ENCODE measurements at regions not wholly inside any gene's neighbourhood (a gene's known extent, or its start where the extent isn't known, plus 50 kb on each side); places are given as distances from the start of the nearest gene placed in this dataset.

GRCh38 chr2:114038710-114039109 lies 148.8 kb downstream of the ACTR3 start:
- Histone ChIP-seq H3K4me2 (ENCODE audit: low read length) (no peak overlapping the region), H3K9me3 (ENCODE audit: low read length) (no peaks in the 10 kb centered on the region), H4K20me1 (ENCODE audit: insufficient read depth, low read length) (no peaks in the 10 kb centered on the region), H2AFZ (ENCODE audit: low read length) (no peak overlapping the region), H3K27ac (ENCODE audit: low read depth, low read length, poor library complexity, severe bottlenecking) (no peak overlapping the region), H3K79me2 (ENCODE audit: insufficient read depth, low read depth, low read length) (no peaks in the 10 kb centered on the region), H3K36me3 (ENCODE audit: insufficient read depth, low read length) (no peaks in the 10 kb centered on the region), H3K4me1 (ENCODE audit: insufficient read depth, low read length, poor library complexity, severe bottlenecking) (no peaks in the 10 kb centered on the region), H3K9me2 (ENCODE audit: insufficient read depth, low read length) (no peaks in the 10 kb centered on the region), H3K4me3 (ENCODE audit: low read depth, low read length, poor library complexity, severe bottlenecking) (no peak overlapping the region)
- ChIA-PET CTCF (ENCODE audit: unreplicated experiment) (no interaction called here), POLR2A (interaction anchor here (0.6 to 1.4 kb wide), 2 partner anchors 32 to 246 kb away, joined by 3 to 4 read pairs; no protein-coding TSS in a partner anchor)
- intact Hi-C loops (cut with micrococcal nuclease; ENCODE audit: unreplicated experiment) = no loop called here
- TF ChIP-seq EZH2phosphoT487 (IDR thresholded peaks at IDR 0.05; ENCODE audit: borderline replicate concordance, low read depth, low read length) = no peak
- no TSS peak for BruUV-seq (replicated peaks)
- no peak for DNase-seq (ENCODE audit: low spot score)

DNA sequence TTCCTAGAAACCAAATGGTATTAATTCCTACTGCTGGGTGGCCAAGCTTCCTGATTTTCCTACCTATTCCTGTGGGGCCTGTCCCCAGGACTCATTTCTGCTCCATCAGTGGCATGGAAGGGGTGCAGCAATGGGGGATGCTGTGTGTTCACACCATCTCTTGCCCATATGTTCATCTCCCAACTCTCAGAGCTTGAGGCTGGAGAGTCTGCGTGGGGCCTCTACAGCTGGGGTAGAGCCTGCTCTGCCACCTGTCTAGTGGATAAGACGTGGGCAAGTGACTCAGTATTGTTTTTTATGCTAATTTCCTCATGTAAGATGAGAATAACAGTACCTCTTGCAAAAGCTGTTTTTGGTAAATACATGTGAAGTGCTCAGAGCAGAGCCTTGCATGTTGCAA lies 149.8 kb downstream of the ACTR3 start:
- ChIA-PET POLR2A (interaction anchor here (1.4 kb wide), 1 partner anchor 33 kb away, joined by 3 read pairs; no protein-coding TSS in a partner anchor), CTCF (ENCODE audit: unreplicated experiment) (no interaction called here)
- DNase-seq (ENCODE audit: low spot score) = no peak
- Histone ChIP-seq H3K4me2 (ENCODE audit: low read length) (no peak overlapping the region), H3K4me3 (ENCODE audit: low read depth, low read length, poor library complexity, severe bottlenecking) (no peak overlapping the region), H3K9me2 (ENCODE audit: insufficient read depth, low read length) (no peaks in the 10 kb centered on the region), H3K27ac (ENCODE audit: low read depth, low read length, poor library complexity, severe bottlenecking) (no peak overlapping the region), H2AFZ (ENCODE audit: low read length) (no peak overlapping the region), H3K36me3 (ENCODE audit: insufficient read depth, low read length) (no peaks in the 10 kb centered on the region), H3K9me3 (ENCODE audit: low read length) (no peaks in the 10 kb centered on the region), H4K20me1 (ENCODE audit: insufficient read depth, low read length) (no peaks in the 10 kb centered on the region), H3K4me1 (ENCODE audit: insufficient read depth, low read length, poor library complexity, severe bottlenecking) (no peaks in the 10 kb centered on the region), H3K79me2 (ENCODE audit: insufficient read depth, low read depth, low read length) (no peaks in the 10 kb centered on the region)
- TF ChIP-seq CTCF (conservative IDR thresholded peaks at IDR 0.05; ENCODE audit: low read length) (no peak), EZH2phosphoT487 (IDR thresholded peaks at IDR 0.05; ENCODE audit: borderline replicate concordance, low read depth, low read length) (no peak)
- intact Hi-C loops (cut with micrococcal nuclease; ENCODE audit: unreplicated experiment) = no loop called here
- BruUV-seq (replicated peaks) = no TSS peak

GRCh38 chr2:114040826-114041225 lies 150.9 kb downstream of the ACTR3 start:
- intact Hi-C loops (cut with micrococcal nuclease; ENCODE audit: unreplicated experiment) = no loop called here
- H3K79me2 ChIP-seq (ENCODE audit: insufficient read depth, low read depth, low read length) = no peaks in the 10 kb centered on the region
- H3K36me3 ChIP-seq (ENCODE audit: insufficient read depth, low read length) = no peaks in the 10 kb centered on the region
- H3K27ac ChIP-seq (ENCODE audit: low read depth, low read length, poor library complexity, severe bottlenecking) = no peak overlapping the region
- CTCF ChIA-PET (ENCODE audit: unreplicated experiment) = no interaction called here
- TF ChIP-seq EZH2phosphoT487 (IDR thresholded peaks at IDR 0.05; ENCODE audit: borderline replicate concordance, low read depth, low read length) = no peak
- no peak for TF ChIP-seq CTCF (conservative IDR thresholded peaks at IDR 0.05; ENCODE audit: low read length)
- no peaks in the 10 kb centered on the region for H3K9me2 ChIP-seq (ENCODE audit: insufficient read depth, low read length)
- DNase-seq (ENCODE audit: low spot score) = no peak
- no peak overlapping the region for H3K4me3 ChIP-seq (ENCODE audit: low read depth, low read length, poor library complexity, severe bottlenecking)
- POLR2A ChIA-PET = no interaction called here
- H2AFZ ChIP-seq (ENCODE audit: low read length) = no peak overlapping the region
- H3K4me1 ChIP-seq (ENCODE audit: insufficient read depth, low read length, poor library complexity, severe bottlenecking) = no peaks in the 10 kb centered on the region
- BruUV-seq (replicated peaks) = no TSS peak
- no peaks in the 10 kb centered on the region for H3K9me3 ChIP-seq (ENCODE audit: low read length)
- no peak overlapping the region for H3K4me2 ChIP-seq (ENCODE audit: low read length)
- no peaks in the 10 kb centered on the region for H4K20me1 ChIP-seq (ENCODE audit: insufficient read depth, low read length)

All from OCI-LY7 (cell line).